ENCODE measurements at regions not wholly inside any gene's neighbourhood (a gene's known extent, or its start where the extent isn't known, plus 50 kb on each side); places are given as distances from the start of the nearest gene placed in this dataset.

DNA sequence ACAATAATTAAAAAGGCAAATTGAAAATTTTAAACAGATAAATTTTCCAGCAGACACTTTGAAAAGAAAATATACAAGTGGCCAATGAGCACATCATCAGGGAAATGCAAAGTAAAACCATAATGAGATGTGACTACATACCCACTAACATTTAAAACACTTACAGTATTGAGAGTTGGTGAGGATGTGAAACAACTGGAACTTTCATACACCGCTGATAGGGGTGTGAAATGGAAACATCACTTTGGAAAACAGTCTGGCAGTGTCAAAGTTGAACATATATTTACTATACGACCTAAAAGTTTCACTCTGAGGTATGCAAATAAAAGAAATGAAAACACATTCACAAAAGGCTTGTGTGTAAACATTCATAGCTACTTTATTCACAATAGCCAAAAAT is 94.0 kb upstream of the GNAO1 start:
- TF ChIP-seq, protein P1, sequence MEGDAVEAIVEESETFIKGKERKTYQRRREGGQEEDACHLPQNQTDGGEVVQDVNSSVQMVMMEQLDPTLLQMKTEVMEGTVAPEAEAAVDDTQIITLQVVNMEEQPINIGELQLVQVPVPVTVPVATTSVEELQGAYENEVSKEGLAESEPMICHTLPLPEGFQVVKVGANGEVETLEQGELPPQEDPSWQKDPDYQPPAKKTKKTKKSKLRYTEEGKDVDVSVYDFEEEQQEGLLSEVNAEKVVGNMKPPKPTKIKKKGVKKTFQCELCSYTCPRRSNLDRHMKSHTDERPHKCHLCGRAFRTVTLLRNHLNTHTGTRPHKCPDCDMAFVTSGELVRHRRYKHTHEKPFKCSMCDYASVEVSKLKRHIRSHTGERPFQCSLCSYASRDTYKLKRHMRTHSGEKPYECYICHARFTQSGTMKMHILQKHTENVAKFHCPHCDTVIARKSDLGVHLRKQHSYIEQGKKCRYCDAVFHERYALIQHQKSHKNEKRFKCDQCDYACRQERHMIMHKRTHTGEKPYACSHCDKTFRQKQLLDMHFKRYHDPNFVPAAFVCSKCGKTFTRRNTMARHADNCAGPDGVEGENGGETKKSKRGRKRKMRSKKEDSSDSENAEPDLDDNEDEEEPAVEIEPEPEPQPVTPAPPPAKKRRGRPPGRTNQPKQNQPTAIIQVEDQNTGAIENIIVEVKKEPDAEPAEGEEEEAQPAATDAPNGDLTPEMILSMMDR (IDR thresholded peaks at IDR 0.05 in 8 of 11, conservative IDR thresholded peaks at IDR 0.05 in 3 of 11) = no peak
- no peak for TF ChIP-seq POLR2A (IDR thresholded peaks at IDR 0.05)
- no peak for TF ChIP-seq POLR2AphosphoS5 (IDR thresholded peaks at IDR 0.05)

Data from spleen (tissue), 7 donors.